ENCODE measurements at regions not wholly inside any gene's neighbourhood (a gene's known extent, or its start where the extent isn't known, plus 50 kb on each side); places are given as distances from the start of the nearest gene placed in this dataset.

DNA sequence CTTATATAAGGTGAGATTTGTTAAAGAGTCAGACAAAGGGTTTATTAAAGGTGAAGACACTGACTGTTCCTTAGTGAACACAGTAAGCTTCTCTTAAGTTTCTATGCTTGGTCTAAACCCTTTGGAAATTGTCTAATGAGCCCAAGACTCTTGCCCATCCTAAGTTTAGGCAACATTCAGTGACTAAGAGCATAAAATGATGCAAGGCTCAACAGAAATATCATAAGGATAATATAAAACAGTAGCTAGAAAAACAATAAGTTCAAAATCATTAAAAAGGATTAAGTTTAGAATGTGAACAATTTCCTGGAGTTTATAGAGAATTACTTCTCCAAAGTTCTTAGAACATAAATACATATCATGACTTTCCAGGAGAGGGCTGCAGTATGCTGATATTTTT lies 108.9 kb upstream of the PDC start:
- no peak overlapping the region for H3K4me3 ChIP-seq (ENCODE audit: low read length in 2 of 2)
- no peak overlapping the region for H3K9ac ChIP-seq (ENCODE audit: low read depth, low read length, poor library complexity)
- H3K23ac ChIP-seq (ENCODE audit: low read depth, low read length, poor library complexity), result no peak overlapping the region
- H2BK5ac ChIP-seq (ENCODE audit: low read length), result no peak overlapping the region
- H2BK12ac ChIP-seq (ENCODE audit: low read length), result no peak overlapping the region
- H3K18ac ChIP-seq (ENCODE audit: low read length), result no peak overlapping the region
- no peaks in the 10 kb centered on the region for H3K36me3 ChIP-seq (replicated peaks in 1 of 2; ENCODE audit: control insufficient read depth in 2 of 2, insufficient read depth in 2 of 2, low read length in 2 of 2)
- H2AFZ ChIP-seq (ENCODE audit: low read length), result no peak overlapping the region
- H3K14ac ChIP-seq (ENCODE audit: low read length), result no peak overlapping the region
- no peaks in the 10 kb centered on the region for H3K4me1 ChIP-seq (ENCODE audit: control insufficient read depth in 2 of 2, insufficient read depth in 1 of 2, low read depth in 1 of 2, low read length in 2 of 2)
- no peak overlapping the region for H4K91ac ChIP-seq (ENCODE audit: low read depth, low read length, poor library complexity)
- H3K27me3 ChIP-seq (ENCODE audit: control insufficient read depth in 3 of 3, insufficient read depth in 3 of 3, low read depth in 1 of 3, low read length in 3 of 3), result no peaks in the 10 kb centered on the region
- no peak overlapping the region for H2BK120ac ChIP-seq (ENCODE audit: low read depth, low read length)
- no peak overlapping the region for H4K8ac ChIP-seq (ENCODE audit: low read depth, low read length)
- H3K27ac ChIP-seq (replicated peaks; ENCODE audit: low read length), result no peak overlapping the region
- no peak overlapping the region for H3K4me2 ChIP-seq (ENCODE audit: insufficient read depth, low read length, poor library complexity, severe bottlenecking)
- no peak overlapping the region for H2BK15ac ChIP-seq (ENCODE audit: low read length)
- no peak for DNase-seq (ENCODE audit: low spot score)
- no peak overlapping the region for H2AK5ac ChIP-seq (ENCODE audit: low read depth, low read length)
- H3K79me1 ChIP-seq (ENCODE audit: low read depth, low read length), result no peaks in the 10 kb centered on the region
- no peaks in the 10 kb centered on the region for H3K9me3 ChIP-seq (replicated peaks in 1 of 2; ENCODE audit: control insufficient read depth in 2 of 2, insufficient read depth in 1 of 2, low read depth in 1 of 2, low read length in 2 of 2)
- H3K4ac ChIP-seq (ENCODE audit: low read length), result no peak overlapping the region

DNA sequence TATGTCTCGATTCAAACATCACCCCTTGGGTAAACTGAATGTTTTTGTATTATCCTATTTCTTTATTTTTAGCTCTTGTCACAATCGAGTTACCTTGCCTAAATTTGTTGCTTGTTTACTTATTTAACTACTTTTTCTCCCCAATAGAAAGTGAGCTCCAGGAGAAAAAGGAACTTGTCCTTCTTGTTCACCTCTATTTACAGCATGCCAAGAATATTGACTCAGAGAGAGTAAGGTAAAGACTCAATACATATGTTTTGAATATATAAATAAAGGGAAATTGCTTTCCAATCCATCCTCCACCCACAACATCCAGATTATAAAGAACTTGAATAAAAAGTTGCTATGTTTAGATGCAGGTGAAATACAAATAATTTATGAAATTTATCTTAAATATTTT lies 107.3 kb upstream of the PDC start:
- Histone ChIP-seq H3K9ac (ENCODE audit: low read depth, low read length, poor library complexity) (no peak overlapping the region), H4K91ac (ENCODE audit: low read depth, low read length, poor library complexity) (no peak overlapping the region), H4K8ac (ENCODE audit: low read depth, low read length) (no peak overlapping the region), H3K79me1 (ENCODE audit: low read depth, low read length) (no peaks in the 10 kb centered on the region), H3K36me3 (replicated peaks in 1 of 2; ENCODE audit: control insufficient read depth in 2 of 2, insufficient read depth in 2 of 2, low read length in 2 of 2) (no peaks in the 10 kb centered on the region), H3K18ac (ENCODE audit: low read length) (no peak overlapping the region), H2BK12ac (ENCODE audit: low read length) (no peak overlapping the region), H3K4me3 (ENCODE audit: low read length in 2 of 2) (no peak overlapping the region), H2AK5ac (ENCODE audit: low read depth, low read length) (no peak overlapping the region), H3K9me3 (replicated peaks in 1 of 2; ENCODE audit: control insufficient read depth in 2 of 2, insufficient read depth in 1 of 2, low read depth in 1 of 2, low read length in 2 of 2) (no peaks in the 10 kb centered on the region), H3K4ac (ENCODE audit: low read length) (no peak overlapping the region), H3K27me3 (ENCODE audit: control insufficient read depth in 3 of 3, insufficient read depth in 3 of 3, low read depth in 1 of 3, low read length in 3 of 3) (no peaks in the 10 kb centered on the region), H3K23ac (ENCODE audit: low read depth, low read length, poor library complexity) (no peak overlapping the region), H3K4me1 (ENCODE audit: control insufficient read depth in 2 of 2, insufficient read depth in 1 of 2, low read depth in 1 of 2, low read length in 2 of 2) (no peaks in the 10 kb centered on the region), H3K14ac (ENCODE audit: low read length) (no peak overlapping the region), H2BK120ac (ENCODE audit: low read depth, low read length) (no peak overlapping the region), H2AFZ (ENCODE audit: low read length) (no peak overlapping the region), H2BK15ac (ENCODE audit: low read length) (no peak overlapping the region), H3K4me2 (ENCODE audit: insufficient read depth, low read length, poor library complexity, severe bottlenecking) (no peak overlapping the region), H3K27ac (replicated peaks; ENCODE audit: low read length) (no peak overlapping the region), H2BK5ac (ENCODE audit: low read length) (no peak overlapping the region)
- no CpG with 5 or more reads among the region's 2 CpGs for WGBS, 2 donors (ENCODE audit: extremely low coverage in 2 of 2, insufficient read length in 2 of 2, insufficient replicate concordance in 1 of 2)
- no peak for DNase-seq (ENCODE audit: low spot score)

DNA sequence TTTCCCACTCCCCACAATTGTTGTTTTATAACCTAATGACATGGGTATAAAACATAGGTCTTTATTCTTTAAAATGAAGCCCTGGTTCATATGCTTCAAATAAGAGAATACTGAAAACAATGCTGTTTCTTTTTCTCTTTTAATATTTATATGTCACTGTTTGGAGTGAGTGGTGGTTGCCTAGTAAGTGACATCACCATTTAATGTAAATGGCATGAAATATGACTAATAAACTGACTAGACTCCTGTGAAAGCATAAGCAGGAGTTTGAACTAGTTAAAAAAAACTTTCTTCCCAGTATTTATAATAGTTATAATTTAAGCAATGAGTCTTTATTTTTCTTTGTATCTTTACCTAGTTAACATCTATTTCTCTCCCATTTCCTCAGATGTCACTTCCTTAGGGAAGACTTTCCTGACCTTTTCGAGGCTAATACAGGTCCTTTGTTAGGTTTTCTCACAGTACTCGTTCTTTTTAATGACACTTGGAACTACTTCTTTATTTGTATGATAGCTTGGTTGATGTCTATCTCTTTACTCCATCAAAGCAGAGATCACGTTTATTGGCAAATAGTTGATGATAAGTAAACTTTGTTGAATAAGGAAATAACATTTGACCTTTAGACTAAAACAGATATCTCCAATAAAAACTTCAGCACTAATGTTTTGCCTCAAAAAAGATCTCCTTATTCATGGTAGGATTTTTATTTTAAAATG lies 105.4 kb upstream of the PDC start:
- no peak overlapping the region for H3K27ac ChIP-seq (replicated peaks; ENCODE audit: low read length)
- no peak overlapping the region for H2AFZ ChIP-seq (ENCODE audit: low read length)
- H2BK15ac ChIP-seq (ENCODE audit: low read length), result no peak overlapping the region
- no peak overlapping the region for H3K18ac ChIP-seq (ENCODE audit: low read length)
- no peaks in the 10 kb centered on the region for H3K36me3 ChIP-seq (replicated peaks in 1 of 2; ENCODE audit: control insufficient read depth in 2 of 2, insufficient read depth in 2 of 2, low read length in 2 of 2)
- no peaks in the 10 kb centered on the region for H3K27me3 ChIP-seq (ENCODE audit: control insufficient read depth in 3 of 3, insufficient read depth in 3 of 3, low read depth in 1 of 3, low read length in 3 of 3)
- WGBS, 2 donors (ENCODE audit: extremely low coverage in 2 of 2, insufficient read length in 2 of 2, insufficient replicate concordance in 1 of 2), result no CpG with 5 or more reads among the region's 3 CpGs
- H3K4me3 ChIP-seq (ENCODE audit: low read length in 2 of 2), result no peak overlapping the region
- no peak overlapping the region for H2AK5ac ChIP-seq (ENCODE audit: low read depth, low read length)
- no peak overlapping the region for H4K91ac ChIP-seq (ENCODE audit: low read depth, low read length, poor library complexity)
- H3K9ac ChIP-seq (ENCODE audit: low read depth, low read length, poor library complexity), result no peak overlapping the region
- H4K8ac ChIP-seq (ENCODE audit: low read depth, low read length), result no peak overlapping the region
- no peaks in the 10 kb centered on the region for H3K4me1 ChIP-seq (ENCODE audit: control insufficient read depth in 2 of 2, insufficient read depth in 1 of 2, low read depth in 1 of 2, low read length in 2 of 2)
- H3K23ac ChIP-seq (ENCODE audit: low read depth, low read length, poor library complexity), result no peak overlapping the region
- no peak overlapping the region for H2BK12ac ChIP-seq (ENCODE audit: low read length)
- H3K79me1 ChIP-seq (ENCODE audit: low read depth, low read length), result no peaks in the 10 kb centered on the region
- DNase-seq (ENCODE audit: low spot score), result no peak
- H3K4me2 ChIP-seq (ENCODE audit: insufficient read depth, low read length, poor library complexity, severe bottlenecking), result no peak overlapping the region
- no peak overlapping the region for H3K14ac ChIP-seq (ENCODE audit: low read length)
- H3K4ac ChIP-seq (ENCODE audit: low read length), result no peak overlapping the region
- no peaks in the 10 kb centered on the region for H3K9me3 ChIP-seq (replicated peaks in 1 of 2; ENCODE audit: control insufficient read depth in 2 of 2, insufficient read depth in 1 of 2, low read depth in 1 of 2, low read length in 2 of 2)
- no peak overlapping the region for H2BK120ac ChIP-seq (ENCODE audit: low read depth, low read length)
- no peak overlapping the region for H2BK5ac ChIP-seq (ENCODE audit: low read length)

DNA sequence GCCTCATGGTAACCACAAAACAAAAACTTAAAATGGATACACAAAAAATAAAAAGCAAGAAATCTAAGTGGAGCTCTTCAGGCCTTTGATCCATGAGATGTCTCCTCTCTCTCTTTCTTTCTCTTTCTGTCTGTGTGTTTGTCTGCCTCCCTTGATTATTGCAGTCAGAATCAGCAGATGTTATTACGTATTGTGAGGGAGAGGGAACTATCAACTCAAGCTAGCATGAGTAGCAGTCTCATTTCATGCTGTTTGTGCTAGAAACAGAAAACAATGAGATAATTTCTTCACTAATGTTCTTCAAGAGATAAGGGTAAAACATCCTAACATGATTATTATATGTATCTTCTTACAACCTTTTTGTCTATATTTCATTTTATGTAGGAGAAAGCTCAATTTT lies 103.7 kb upstream of the PDC start:
- H4K8ac ChIP-seq (ENCODE audit: low read depth, low read length), result no peak overlapping the region
- no CpG with 5 or more reads among the region's 1 CpG for WGBS, 2 donors (ENCODE audit: extremely low coverage in 2 of 2, insufficient read length in 2 of 2, insufficient replicate concordance in 1 of 2)
- H4K91ac ChIP-seq (ENCODE audit: low read depth, low read length, poor library complexity), result no peak overlapping the region
- no peak overlapping the region for H3K18ac ChIP-seq (ENCODE audit: low read length)
- H3K27ac ChIP-seq (replicated peaks; ENCODE audit: low read length), result no peak overlapping the region
- H3K27me3 ChIP-seq (ENCODE audit: control insufficient read depth in 3 of 3, insufficient read depth in 3 of 3, low read depth in 1 of 3, low read length in 3 of 3), result no peaks in the 10 kb centered on the region
- no peak overlapping the region for H2BK15ac ChIP-seq (ENCODE audit: low read length)
- H3K14ac ChIP-seq (ENCODE audit: low read length), result no peak overlapping the region
- no peaks in the 10 kb centered on the region for H3K9me3 ChIP-seq (replicated peaks in 1 of 2; ENCODE audit: control insufficient read depth in 2 of 2, insufficient read depth in 1 of 2, low read depth in 1 of 2, low read length in 2 of 2)
- no peak overlapping the region for H2AK5ac ChIP-seq (ENCODE audit: low read depth, low read length)
- H3K4me3 ChIP-seq (ENCODE audit: low read length in 2 of 2), result no peak overlapping the region
- no peaks in the 10 kb centered on the region for H3K4me1 ChIP-seq (ENCODE audit: control insufficient read depth in 2 of 2, insufficient read depth in 1 of 2, low read depth in 1 of 2, low read length in 2 of 2)
- no peaks in the 10 kb centered on the region for H3K36me3 ChIP-seq (replicated peaks in 1 of 2; ENCODE audit: control insufficient read depth in 2 of 2, insufficient read depth in 2 of 2, low read length in 2 of 2)
- no peak overlapping the region for H2BK12ac ChIP-seq (ENCODE audit: low read length)
- no peaks in the 10 kb centered on the region for H3K79me1 ChIP-seq (ENCODE audit: low read depth, low read length)
- H3K9ac ChIP-seq (ENCODE audit: low read depth, low read length, poor library complexity), result no peak overlapping the region
- no peak for DNase-seq (ENCODE audit: low spot score)
- no peak overlapping the region for H3K23ac ChIP-seq (ENCODE audit: low read depth, low read length, poor library complexity)
- no peak overlapping the region for H2BK120ac ChIP-seq (ENCODE audit: low read depth, low read length)
- no peak overlapping the region for H3K4me2 ChIP-seq (ENCODE audit: insufficient read depth, low read length, poor library complexity, severe bottlenecking)
- no peak overlapping the region for H3K4ac ChIP-seq (ENCODE audit: low read length)
- H2BK5ac ChIP-seq (ENCODE audit: low read length), result no peak overlapping the region
- no peak overlapping the region for H2AFZ ChIP-seq (ENCODE audit: low read length)
